Right lobe of liver (tissue), 4 donors: ENCODE measurements at regions not wholly inside any gene's neighbourhood (a gene's known extent, or its start where the extent isn't known, plus 50 kb on each side); places are given as distances from the start of the nearest gene placed in this dataset.

Source experiments
- POLR2A ChIP-seq: fragments of 450-650 bp; IDR thresholded peaks from one replicate; pipeline ENCODE4 v1.6.1; 2017; ENCODE audit warnings: antibody characterized with exemption, mild to moderate bottlenecking
- TF ChIP-seq, protein P1 (sequence below), 4 donors: fragments of 200-600 bp in 3 of 4; fragments of 450-650 bp in 1 of 4; IDR thresholded peaks; one replicate each; pipeline versions ENCODE4 v1.5.1 to v1.8.0; 2016 to 2022; ENCODE audit warnings: antibody characterized with exemption in 4 of 4, mild to moderate bottlenecking in 2 of 4
- donor health status: DM: no; HTN: no; CAD: no.
- donor health status: DM: no; HTN: no; CAD: no.
- donor health status: DM: no; HTN: yes; CAD: no.

DNA sequence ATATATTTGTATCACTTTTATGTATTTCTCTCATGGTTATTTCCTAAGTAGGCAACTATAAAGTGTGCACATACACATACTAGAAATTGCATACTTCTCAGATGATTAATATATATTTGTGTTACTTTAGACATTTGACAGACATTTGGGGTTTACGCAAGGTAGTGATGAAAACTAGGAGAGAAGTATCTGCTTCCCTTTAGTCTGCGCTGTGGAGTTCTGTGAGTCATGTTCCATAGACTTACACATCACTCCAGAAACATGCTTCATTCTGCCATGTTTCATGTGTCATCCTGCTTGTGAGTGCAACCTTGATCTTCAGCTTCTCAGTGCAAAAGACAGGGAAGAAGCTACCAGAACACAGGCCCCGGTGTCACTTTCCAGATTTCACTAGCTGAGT, 200.7 kb upstream of the BMP2 start:
- TF ChIP-seq, protein P1, sequence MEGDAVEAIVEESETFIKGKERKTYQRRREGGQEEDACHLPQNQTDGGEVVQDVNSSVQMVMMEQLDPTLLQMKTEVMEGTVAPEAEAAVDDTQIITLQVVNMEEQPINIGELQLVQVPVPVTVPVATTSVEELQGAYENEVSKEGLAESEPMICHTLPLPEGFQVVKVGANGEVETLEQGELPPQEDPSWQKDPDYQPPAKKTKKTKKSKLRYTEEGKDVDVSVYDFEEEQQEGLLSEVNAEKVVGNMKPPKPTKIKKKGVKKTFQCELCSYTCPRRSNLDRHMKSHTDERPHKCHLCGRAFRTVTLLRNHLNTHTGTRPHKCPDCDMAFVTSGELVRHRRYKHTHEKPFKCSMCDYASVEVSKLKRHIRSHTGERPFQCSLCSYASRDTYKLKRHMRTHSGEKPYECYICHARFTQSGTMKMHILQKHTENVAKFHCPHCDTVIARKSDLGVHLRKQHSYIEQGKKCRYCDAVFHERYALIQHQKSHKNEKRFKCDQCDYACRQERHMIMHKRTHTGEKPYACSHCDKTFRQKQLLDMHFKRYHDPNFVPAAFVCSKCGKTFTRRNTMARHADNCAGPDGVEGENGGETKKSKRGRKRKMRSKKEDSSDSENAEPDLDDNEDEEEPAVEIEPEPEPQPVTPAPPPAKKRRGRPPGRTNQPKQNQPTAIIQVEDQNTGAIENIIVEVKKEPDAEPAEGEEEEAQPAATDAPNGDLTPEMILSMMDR (IDR thresholded peaks at IDR 0.05): no peak
- TF ChIP-seq POLR2A: no peak
